GM13976 (cell line): ENCODE measurements at regions not wholly inside any gene's neighbourhood (a gene's known extent, or its start where the extent isn't known, plus 50 kb on each side); places are given as distances from the start of the nearest gene placed in this dataset.
"Not testable (repeated sequence)": the region's sequence is repeated elsewhere in the genome, so short reads cannot be mapped to it uniquely, and the experiment has no call there.

Experiments
- DNase-seq: peaks from one replicate; pipeline ENCODE4 v3.0.0; 2012; ENCODE audit warnings: low spot score
- in situ Hi-C: fragments of 300-500 bp; cut with MboI; formaldehyde crosslinking; loops from one replicate; pipeline ENCODE4 v1.12.0; 2022; ENCODE audit warnings: low sequenced_read_pairs, mixed read lengths, inconsistent platforms; ENCODE audit not compliant: unreplicated experiment
- TF ChIP-seq, protein P1 (sequence below): IDR thresholded peaks from 2 replicates; pipeline ENCODE4 v1.5.1; 2012; ENCODE audit warnings: borderline replicate concordance, mild to moderate bottlenecking; ENCODE audit not compliant: insufficient read depth; ENCODE audit errors: extremely low read depth, missing control alignments, control extremely low read depth

DNA sequence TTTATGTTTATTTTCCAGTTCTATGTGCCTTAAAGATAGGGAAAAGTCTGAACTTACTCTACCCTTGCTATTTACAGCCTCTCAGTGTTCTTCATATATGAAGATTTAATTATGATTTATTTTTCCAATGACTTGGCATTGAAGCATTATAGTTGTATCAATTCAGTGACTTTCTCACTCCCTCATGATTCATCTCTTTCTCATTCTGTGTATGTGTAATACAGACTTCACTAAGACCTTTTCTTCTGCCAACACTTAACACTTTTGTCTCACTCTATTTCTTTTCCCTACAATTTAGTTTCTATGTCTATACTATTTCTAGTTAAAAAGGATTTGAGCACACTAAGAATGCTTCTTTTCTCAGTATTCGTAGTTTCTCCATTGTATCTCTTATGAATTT, 1470.3 kb upstream of the ACVR2A start:
- TF ChIP-seq, protein P1, sequence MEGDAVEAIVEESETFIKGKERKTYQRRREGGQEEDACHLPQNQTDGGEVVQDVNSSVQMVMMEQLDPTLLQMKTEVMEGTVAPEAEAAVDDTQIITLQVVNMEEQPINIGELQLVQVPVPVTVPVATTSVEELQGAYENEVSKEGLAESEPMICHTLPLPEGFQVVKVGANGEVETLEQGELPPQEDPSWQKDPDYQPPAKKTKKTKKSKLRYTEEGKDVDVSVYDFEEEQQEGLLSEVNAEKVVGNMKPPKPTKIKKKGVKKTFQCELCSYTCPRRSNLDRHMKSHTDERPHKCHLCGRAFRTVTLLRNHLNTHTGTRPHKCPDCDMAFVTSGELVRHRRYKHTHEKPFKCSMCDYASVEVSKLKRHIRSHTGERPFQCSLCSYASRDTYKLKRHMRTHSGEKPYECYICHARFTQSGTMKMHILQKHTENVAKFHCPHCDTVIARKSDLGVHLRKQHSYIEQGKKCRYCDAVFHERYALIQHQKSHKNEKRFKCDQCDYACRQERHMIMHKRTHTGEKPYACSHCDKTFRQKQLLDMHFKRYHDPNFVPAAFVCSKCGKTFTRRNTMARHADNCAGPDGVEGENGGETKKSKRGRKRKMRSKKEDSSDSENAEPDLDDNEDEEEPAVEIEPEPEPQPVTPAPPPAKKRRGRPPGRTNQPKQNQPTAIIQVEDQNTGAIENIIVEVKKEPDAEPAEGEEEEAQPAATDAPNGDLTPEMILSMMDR, result no peak
- in situ Hi-C loops, result no loop called here
- DNase-seq, result no peak

DNA sequence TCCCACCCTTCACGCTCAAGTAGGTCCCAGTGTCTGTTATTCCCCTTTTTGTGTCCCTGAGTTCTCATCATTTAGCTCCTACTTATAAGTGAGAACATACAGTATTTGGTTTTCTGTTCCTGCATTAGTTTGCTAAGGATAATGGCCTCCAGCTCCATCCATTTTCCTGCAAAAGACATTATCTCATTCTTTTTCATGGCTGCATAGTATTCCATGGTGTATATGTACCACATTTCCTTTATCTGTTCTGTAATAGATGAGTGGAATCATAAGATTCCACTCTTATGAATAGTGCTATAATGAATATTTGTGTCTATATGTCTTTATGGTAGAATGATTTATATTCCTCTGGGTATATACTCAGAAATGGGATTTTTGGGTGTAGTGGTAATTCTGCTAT, 1473.5 kb upstream of the ACVR2A start:
- in situ Hi-C loops, DNase-seq: not testable (repeated sequence)

DNA sequence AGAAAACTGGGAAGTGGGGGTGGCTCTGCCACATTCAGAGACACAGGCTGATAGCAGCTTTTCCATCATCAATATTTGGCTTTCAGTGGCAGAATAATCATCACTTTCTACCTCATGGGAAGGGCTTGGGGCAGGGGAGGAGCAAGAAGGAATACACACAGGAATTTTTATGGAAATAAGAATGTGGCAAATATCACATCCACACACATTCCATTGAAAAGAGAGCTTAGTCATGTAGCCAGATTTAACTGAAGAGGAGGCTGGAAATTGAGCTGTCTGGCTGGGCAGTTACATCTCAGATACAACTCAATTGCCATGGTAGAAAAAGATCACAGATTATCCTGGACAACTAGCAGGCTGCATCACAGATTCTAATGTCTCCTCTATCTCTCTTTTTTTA, 1474.0 kb upstream of the ACVR2A start:
- TF ChIP-seq, protein P1, result no peak
- no peak for DNase-seq
- in situ Hi-C loops, result no loop called here

DNA sequence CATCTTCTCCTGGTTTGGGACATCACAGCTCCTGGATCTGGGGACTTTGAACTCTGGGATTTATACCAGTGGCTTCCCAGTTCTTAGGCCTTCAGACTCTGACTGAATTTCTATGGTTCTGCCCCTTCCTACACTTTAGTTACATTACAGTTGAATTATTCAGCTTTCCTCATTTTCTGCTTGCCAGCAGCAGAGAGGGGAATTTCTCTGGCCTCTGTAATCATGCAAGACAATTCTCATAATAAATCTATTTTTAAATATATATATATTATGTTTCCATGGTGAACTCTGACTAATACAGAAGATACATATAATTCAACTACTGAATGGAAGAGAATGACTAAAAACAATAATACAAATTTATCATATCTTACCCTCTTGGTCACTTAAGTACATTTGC, 1478.6 kb upstream of the ACVR2A start:
- TF ChIP-seq, protein P1, result no peak
- in situ Hi-C loops, result no loop called here
- no peak for DNase-seq

DNA sequence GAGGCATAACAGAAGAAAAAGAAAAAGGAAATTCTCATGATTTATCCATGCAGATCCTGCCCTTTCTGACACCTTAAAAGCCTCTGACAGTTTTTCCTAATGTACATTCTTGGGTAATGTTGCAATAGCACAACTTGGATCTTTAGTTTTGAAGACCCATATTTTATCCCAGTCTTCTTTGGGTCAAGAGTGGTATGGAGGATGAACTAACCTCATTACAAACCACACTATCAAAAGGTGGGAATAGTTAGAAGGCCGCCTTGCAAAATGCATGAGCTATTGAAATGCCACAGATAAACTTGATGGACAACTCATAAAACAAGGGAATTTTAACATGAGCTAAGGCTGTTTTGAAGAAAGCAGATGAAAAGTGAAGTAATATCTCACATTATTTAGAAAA, 1479.8 kb upstream of the ACVR2A start:
- TF ChIP-seq, protein P1, result no peak
- in situ Hi-C loops, result no loop called here
- no peak for DNase-seq

DNA sequence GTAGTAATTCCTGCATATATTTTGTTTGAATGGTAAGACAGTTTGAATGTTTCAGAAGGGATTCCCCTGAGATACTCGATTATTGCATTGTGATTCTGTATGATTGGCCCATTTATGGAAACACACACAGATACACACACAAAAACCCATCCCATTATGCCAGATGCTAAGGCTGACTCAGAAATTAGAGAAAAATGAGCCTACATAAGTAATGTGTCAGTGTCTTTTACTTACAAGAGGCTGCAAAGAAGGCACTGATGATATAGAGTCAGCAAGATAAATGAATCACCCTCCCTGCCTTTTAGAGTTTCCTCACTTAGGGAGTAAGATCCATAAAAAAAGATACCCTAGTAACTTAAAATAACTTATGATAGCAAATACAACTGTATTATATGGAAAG, 1481.1 kb upstream of the ACVR2A start:
- TF ChIP-seq, protein P1, result no peak
- no peak for DNase-seq
- in situ Hi-C loops, result no loop called here

DNA sequence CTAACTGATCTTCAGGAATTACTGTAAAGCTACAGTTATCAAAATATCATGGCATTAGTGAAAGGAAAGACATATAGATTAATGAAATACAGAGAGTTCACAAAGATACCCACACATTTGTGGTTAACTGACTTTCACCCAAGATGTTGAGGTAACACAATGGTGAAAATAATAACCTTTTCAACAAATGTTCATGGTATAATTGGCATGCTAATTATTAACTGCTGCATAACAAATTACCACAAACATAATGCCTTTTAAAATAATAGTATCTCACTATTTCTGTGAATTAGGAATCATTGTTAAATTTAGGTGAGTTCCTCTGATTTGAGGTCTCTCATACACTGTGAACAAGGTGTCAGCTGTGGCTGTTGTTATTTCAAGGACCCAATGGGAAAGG, 1493.1 kb upstream of the ACVR2A start:
- no peak for DNase-seq
- in situ Hi-C loops, result no loop called here
- TF ChIP-seq, protein P1, result no peak
